22Rv1 (cell line): ENCODE measurements at regions not wholly inside any gene's neighbourhood (a gene's known extent, or its start where the extent isn't known, plus 50 kb on each side); places are given as distances from the start of the nearest gene placed in this dataset.

Experiments used
- H3K27ac ChIP-seq: fragments of 450-650 bp; 2 replicates; pipeline ENCODE4 v1.5.1; 2017
- ZFX ChIP-seq: fragments of 450-650 bp; IDR thresholded peaks from 2 replicates; pipeline ENCODE4 v1.6.1; 2017; ENCODE audit warnings: antibody characterized with exemption, borderline replicate concordance
- TF ChIP-seq, protein P1 (sequence below): fragments of 450-650 bp; IDR thresholded peaks from 2 replicates; pipeline ENCODE4 v1.5.1; 2017; ENCODE audit warnings: mild to moderate bottlenecking

DNA sequence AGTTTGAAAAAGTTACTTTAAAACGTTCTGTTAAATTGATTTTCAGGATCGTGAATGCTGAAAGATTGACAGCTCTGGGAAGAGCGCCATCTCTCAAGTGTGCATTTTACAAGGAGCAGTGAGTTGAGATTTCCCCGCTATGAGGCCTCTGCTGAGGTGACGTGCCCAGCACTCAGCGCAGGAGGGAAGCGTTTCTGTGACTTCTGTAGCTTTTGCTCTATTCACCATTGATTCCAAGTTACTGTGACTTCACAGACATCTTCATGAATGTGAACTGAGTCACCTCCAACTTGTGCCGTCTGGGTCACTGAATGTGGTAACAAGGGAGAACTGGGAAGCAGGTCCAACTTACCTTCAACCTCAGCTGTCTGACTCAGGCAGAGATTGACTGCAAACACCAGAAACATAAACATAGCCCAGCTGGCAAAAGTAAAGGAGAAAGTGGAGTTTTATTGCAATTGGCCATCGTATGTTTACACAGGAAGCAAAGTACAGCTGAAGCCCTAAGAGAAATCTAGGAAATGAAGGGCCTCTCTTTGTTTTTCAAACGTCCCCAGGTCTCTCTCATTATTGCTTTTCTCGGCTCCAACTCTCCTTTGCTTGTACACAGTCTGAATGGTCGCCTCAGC is 428.8 kb upstream of the CLINT1 start:
- TF ChIP-seq, protein P1, sequence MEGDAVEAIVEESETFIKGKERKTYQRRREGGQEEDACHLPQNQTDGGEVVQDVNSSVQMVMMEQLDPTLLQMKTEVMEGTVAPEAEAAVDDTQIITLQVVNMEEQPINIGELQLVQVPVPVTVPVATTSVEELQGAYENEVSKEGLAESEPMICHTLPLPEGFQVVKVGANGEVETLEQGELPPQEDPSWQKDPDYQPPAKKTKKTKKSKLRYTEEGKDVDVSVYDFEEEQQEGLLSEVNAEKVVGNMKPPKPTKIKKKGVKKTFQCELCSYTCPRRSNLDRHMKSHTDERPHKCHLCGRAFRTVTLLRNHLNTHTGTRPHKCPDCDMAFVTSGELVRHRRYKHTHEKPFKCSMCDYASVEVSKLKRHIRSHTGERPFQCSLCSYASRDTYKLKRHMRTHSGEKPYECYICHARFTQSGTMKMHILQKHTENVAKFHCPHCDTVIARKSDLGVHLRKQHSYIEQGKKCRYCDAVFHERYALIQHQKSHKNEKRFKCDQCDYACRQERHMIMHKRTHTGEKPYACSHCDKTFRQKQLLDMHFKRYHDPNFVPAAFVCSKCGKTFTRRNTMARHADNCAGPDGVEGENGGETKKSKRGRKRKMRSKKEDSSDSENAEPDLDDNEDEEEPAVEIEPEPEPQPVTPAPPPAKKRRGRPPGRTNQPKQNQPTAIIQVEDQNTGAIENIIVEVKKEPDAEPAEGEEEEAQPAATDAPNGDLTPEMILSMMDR, result no peak
- no peak for TF ChIP-seq ZFX
- no peak overlapping the region for H3K27ac ChIP-seq

DNA sequence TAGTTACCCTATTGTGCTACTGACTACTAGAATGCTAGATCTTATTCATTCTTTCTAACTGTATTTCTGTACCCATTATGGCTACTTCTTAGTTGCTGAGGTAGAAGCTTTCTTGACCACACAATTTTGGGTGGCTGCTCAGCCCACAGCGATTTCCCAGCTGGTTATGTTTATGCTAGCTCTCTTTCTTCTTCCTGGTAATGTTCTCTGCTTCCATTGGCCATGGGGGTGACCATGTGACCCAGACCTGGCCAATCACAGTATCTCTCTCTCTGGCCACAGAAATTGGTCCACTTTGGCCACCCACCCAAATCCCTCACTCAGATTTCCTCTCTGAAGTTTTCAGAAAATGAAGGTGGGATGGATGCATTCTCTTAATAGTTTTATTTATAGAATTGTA is 427.9 kb upstream of the CLINT1 start:
- TF ChIP-seq, protein P1, result no peak
- no peak for TF ChIP-seq ZFX
- no peak overlapping the region for H3K27ac ChIP-seq

DNA sequence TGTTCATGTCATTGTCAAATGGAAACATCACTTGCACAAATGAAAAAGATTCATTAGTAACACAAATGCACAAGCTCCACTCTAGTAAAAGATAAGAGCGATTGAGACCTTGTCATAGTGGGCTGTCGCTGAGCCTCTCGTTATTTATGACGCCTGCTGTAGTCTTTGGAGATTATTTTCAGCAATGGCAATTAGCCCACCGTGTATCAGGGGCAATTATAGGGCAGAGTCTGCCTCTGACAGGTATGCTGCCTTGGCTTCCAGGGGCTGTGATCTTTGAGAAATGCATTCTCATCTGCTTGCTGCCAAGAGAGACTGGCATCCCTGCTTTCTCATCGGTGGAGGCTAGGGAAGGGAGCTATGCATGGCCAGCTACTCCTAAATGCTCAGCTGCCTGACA is 426.8 kb upstream of the CLINT1 start:
- no peak overlapping the region for H3K27ac ChIP-seq
- TF ChIP-seq ZFX, result no peak
- TF ChIP-seq, protein P1, result no peak

- TF ChIP-seq ZFX, result no peak
- TF ChIP-seq, protein P1, result no peak
- no peak overlapping the region for H3K27ac ChIP-seq
These were observed 425.3 kb upstream of the CLINT1 start for GRCh38 chr5:158284242-158284641.

DNA sequence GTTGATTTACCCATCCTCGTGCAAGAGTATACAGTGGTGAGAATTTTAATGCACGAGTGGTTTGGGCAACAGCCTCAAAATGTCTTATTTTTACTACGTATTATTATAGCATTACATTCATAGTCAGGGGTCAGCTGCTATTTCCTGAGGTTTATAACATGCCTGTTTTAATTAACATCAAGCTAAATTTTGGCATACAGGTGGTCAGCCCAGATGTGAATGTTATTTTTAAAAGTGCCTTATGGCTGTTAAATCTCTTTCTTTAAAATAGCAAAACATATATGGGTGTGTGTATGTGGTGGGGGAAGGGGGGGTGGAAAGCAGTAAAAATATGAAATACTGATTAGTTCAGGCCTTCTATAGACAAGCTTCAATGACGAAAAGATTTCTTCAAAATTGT is 424.5 kb upstream of the CLINT1 start:
- no peak for TF ChIP-seq ZFX
- TF ChIP-seq, protein P1, result no peak
- H3K27ac ChIP-seq, result no peak overlapping the region

- TF ChIP-seq, protein P1, result no peak
- no peak for TF ChIP-seq ZFX
- H3K27ac ChIP-seq, result no peak overlapping the region
These were observed 419.4 kb upstream of the CLINT1 start for GRCh38 chr5:158278216-158278925.

GRCh38 chr5:158277276-158277675 is 418.3 kb upstream of the CLINT1 start:
- no peak for TF ChIP-seq ZFX
- TF ChIP-seq, protein P1, result no peak
- no peak overlapping the region for H3K27ac ChIP-seq
